Uterus (tissue), 2 donors: ENCODE measurements at regions not wholly inside any gene's neighbourhood (a gene's known extent, or its start where the extent isn't known, plus 50 kb on each side); places are given as distances from the start of the nearest gene placed in this dataset.

Source experiments
- POLR2A ChIP-seq, 2 donors: fragments of 450-650 bp; IDR thresholded peaks; one replicate each; pipeline ENCODE4 v1.6.1; 2016; ENCODE audit warnings: antibody characterized with exemption in 2 of 2, mild to moderate bottlenecking in 1 of 2, moderate library complexity in 1 of 2
- TF ChIP-seq, protein P1 (sequence below), 4 experiments: fragments of 200-600 bp in 2 of 4; fragments of 450-650 bp in 2 of 4; sonication (generic) in 2 of 4; IDR thresholded peaks; one replicate each; pipeline ENCODE4 v1.5.1; 2016 to 2019; ENCODE audit warnings: antibody characterized with exemption in 4 of 4, mild to moderate bottlenecking in 2 of 4, moderate library complexity in 1 of 4

- TF ChIP-seq, protein P1, sequence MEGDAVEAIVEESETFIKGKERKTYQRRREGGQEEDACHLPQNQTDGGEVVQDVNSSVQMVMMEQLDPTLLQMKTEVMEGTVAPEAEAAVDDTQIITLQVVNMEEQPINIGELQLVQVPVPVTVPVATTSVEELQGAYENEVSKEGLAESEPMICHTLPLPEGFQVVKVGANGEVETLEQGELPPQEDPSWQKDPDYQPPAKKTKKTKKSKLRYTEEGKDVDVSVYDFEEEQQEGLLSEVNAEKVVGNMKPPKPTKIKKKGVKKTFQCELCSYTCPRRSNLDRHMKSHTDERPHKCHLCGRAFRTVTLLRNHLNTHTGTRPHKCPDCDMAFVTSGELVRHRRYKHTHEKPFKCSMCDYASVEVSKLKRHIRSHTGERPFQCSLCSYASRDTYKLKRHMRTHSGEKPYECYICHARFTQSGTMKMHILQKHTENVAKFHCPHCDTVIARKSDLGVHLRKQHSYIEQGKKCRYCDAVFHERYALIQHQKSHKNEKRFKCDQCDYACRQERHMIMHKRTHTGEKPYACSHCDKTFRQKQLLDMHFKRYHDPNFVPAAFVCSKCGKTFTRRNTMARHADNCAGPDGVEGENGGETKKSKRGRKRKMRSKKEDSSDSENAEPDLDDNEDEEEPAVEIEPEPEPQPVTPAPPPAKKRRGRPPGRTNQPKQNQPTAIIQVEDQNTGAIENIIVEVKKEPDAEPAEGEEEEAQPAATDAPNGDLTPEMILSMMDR (IDR thresholded peaks at IDR 0.05) = no peak
- no peak for TF ChIP-seq POLR2A (IDR thresholded peaks at IDR 0.05)
These were observed 1686.2 kb downstream of the PLA2G4A start for GRCh38 chr1:188514917-188515316.
